ENCODE measurements at regions not wholly inside any gene's neighbourhood (a gene's known extent, or its start where the extent isn't known, plus 50 kb on each side); places are given as distances from the start of the nearest gene placed in this dataset.

GRCh38 chr2:220466251-220466691 is 838.8 kb downstream of the SLC4A3 start (continued):
- TF ChIP-seq ZNF10 (tag by site-specific recombination; IDR thresholded peaks at IDR 0.05), result no peak

GRCh38 chr2:220469201-220469600 is 841.8 kb downstream of the SLC4A3 start:
- H3K4me3 ChIP-seq (ENCODE audit: low read depth, low read length), result no peak overlapping the region
- ChIA-PET POLR2A (no interaction called here), CTCF (no interaction called here)
- TF ChIP-seq FEZF1 (tag by site-specific recombination; IDR thresholded peaks at IDR 0.05), result no peak
- no peak for TF ChIP-seq ZNF214 (tag by site-specific recombination; IDR thresholded peaks at IDR 0.05; ENCODE audit: borderline replicate concordance)
- TF ChIP-seq EGR2 (tag by site-specific recombination; IDR thresholded peaks at IDR 0.05; ENCODE audit: low read depth), result no peak
- no peak for TF ChIP-seq ZNF302 (tag by site-specific recombination; IDR thresholded peaks at IDR 0.05; ENCODE audit: low read depth)
- TF ChIP-seq GLIS1 (tag by site-specific recombination; IDR thresholded peaks at IDR 0.05), result no peak
- no peak for TF ChIP-seq ZEB2 (tag by site-specific recombination; IDR thresholded peaks at IDR 0.05)
- no peak for TF ChIP-seq BCL11B (tag by site-specific recombination; IDR thresholded peaks at IDR 0.05; ENCODE audit: low read depth)
- TF ChIP-seq ZNF266 (tag by site-specific recombination; IDR thresholded peaks at IDR 0.05; ENCODE audit: low read depth), result no peak
- no peak for TF ChIP-seq ZNF221 (tag by site-specific recombination; IDR thresholded peaks at IDR 0.05; ENCODE audit: borderline replicate concordance)
- TF ChIP-seq KLF9 (tag by site-specific recombination; IDR thresholded peaks at IDR 0.05; ENCODE audit: low read depth), result no peak
- TF ChIP-seq, protein P1, sequence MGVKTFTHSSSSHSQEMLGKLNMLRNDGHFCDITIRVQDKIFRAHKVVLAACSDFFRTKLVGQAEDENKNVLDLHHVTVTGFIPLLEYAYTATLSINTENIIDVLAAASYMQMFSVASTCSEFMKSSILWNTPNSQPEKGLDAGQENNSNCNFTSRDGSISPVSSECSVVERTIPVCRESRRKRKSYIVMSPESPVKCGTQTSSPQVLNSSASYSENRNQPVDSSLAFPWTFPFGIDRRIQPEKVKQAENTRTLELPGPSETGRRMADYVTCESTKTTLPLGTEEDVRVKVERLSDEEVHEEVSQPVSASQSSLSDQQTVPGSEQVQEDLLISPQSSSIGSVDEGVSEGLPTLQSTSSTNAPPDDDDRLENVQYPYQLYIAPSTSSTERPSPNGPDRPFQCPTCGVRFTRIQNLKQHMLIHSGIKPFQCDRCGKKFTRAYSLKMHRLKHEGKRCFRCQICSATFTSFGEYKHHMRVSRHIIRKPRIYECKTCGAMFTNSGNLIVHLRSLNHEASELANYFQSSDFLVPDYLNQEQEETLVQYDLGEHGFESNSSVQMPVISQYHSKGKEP (tag by site-specific recombination; IDR thresholded peaks at IDR 0.05), result no peak
- no peak for TF ChIP-seq ZNF629 (tag by site-specific recombination; IDR thresholded peaks at IDR 0.05)
- no peak for TF ChIP-seq HOXD13 (CRISPR knock-in tag; IDR thresholded peaks at IDR 0.05; ENCODE audit: borderline replicate concordance)
- TF ChIP-seq ZSCAN30 (tag by site-specific recombination; IDR thresholded peaks at IDR 0.05), result no peak
- TF ChIP-seq SETDB1 (IDR thresholded peaks at IDR 0.05; ENCODE audit: insufficient read length, low read length), result no peak
- no peak for TF ChIP-seq ZNF610 (tag by site-specific recombination; IDR thresholded peaks at IDR 0.05; ENCODE audit: borderline replicate concordance)
- TF ChIP-seq, protein P2, sequence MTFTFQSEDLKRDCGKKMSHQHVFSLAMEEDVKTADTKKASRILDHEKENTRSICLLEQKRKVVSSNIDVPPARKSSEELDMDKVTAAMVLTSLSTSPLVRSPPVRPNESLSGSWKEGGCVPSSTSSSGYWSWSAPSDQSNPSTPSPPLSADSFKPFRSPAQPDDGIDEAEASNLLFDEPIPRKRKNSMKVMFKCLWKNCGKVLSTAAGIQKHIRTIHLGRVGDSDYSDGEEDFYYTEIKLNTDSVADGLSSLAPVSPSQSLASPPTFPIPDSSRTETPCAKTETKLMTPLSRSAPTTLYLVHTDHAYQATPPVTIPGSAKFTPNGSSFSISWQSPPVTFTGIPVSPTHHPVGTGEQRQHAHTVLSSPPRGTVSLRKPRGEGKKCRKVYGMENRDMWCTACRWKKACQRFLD (tag by site-specific recombination; IDR thresholded peaks at IDR 0.05), result no peak
- H3K9me3 ChIP-seq (ENCODE audit: control insufficient read depth, insufficient read depth, low read depth, low read length), result no peaks in the 10 kb centered on the region
- no peaks in the 10 kb centered on the region for H3K36me3 ChIP-seq (ENCODE audit: control insufficient read depth in 2 of 2, insufficient read depth in 1 of 2, low read length in 2 of 2)
- H3K4me1 ChIP-seq (ENCODE audit: control insufficient read depth, insufficient read depth, low read length), result no peaks in the 10 kb centered on the region
- no peak overlapping the region for H3K27ac ChIP-seq (ENCODE audit: extremely low read depth, low read depth, low read length)

DNA sequence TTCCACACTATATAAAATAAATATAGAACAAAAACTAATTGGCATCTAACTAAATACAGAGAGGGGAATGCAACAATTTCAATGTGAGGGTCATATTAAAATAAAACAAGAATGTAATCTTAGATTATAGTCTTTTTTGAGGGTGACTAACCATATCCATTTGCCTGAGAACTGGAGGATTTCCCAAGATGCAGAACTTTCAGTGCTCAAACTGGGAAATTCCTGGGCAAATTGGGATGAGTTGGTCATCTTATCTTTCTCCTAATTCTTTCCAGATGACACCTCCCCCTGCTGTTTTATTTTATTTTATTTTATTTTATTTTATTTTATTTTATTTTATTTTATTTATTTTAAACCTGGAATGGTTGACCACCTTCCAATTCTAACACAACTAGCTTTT is 846.2 kb downstream of the SLC4A3 start:
- CTCF ChIA-PET, result no interaction called here
- POLR2A ChIA-PET, result no interaction called here
- TF ChIP-seq ZNF548 (tag by site-specific recombination; IDR thresholded peaks at IDR 0.05) (no peak), ZNF558 (tag by site-specific recombination; IDR thresholded peaks at IDR 0.05) (no peak), PRDM2 (tag by site-specific recombination; IDR thresholded peaks at IDR 0.05; ENCODE audit: borderline replicate concordance) (no peak)
- TF ChIP-seq, protein P3, sequence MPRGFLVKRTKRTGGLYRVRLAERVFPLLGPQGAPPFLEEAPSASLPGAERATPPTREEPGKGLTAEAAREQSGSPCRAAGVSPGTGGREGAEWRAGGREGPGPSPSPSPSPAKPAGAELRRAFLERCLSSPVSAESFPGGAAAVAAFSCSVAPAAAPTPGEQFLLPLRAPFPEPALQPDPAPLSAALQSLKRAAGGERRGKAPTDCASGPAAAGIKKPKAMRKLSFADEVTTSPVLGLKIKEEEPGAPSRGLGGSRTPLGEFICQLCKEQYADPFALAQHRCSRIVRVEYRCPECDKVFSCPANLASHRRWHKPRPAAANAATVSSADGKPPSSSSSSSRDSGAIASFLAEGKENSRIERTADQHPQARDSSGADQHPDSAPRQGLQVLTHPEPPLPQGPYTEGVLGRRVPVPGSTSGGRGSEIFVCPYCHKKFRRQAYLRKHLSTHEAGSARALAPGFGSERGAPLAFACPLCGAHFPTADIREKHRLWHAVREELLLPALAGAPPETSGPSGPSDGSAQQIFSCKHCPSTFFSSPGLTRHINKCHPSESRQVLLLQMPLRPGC (tag by site-specific recombination; IDR thresholded peaks at IDR 0.05), result no peak

More for the DNA sequence above, 846.2 kb downstream of the SLC4A3 start:
- Histone ChIP-seq H3K36me3 (ENCODE audit: control insufficient read depth in 2 of 2, insufficient read depth in 1 of 2, low read length in 2 of 2) (no peaks in the 10 kb centered on the region), H3K4me3 (ENCODE audit: low read depth, low read length) (no peak overlapping the region), H3K27ac (ENCODE audit: extremely low read depth, low read depth, low read length) (no peak overlapping the region), H3K4me1 (ENCODE audit: control insufficient read depth, insufficient read depth, low read length) (no peaks in the 10 kb centered on the region), H3K9me3 (ENCODE audit: control insufficient read depth, insufficient read depth, low read depth, low read length) (no peaks in the 10 kb centered on the region)
